GM23248 (cell line): ENCODE measurements at regions not wholly inside any gene's neighbourhood (a gene's known extent, or its start where the extent isn't known, plus 50 kb on each side); places are given as distances from the start of the nearest gene placed in this dataset.
"Not testable (repeated sequence)": the region's sequence is repeated elsewhere in the genome, so short reads cannot be mapped to it uniquely, and the experiment has no call there.

ENCODE experiments used
- EZH2 ChIP-seq: fragments of 200-600 bp; sonication (generic); IDR thresholded peaks from 2 replicates; pipeline ENCODE4 v1.6.1; 2018; ENCODE audit warnings: antibody characterized with exemption, mild to moderate bottlenecking; ENCODE audit not compliant: insufficient read depth, poor library complexity, severe bottlenecking
- EZH2phosphoT487 ChIP-seq: fragments of 200-600 bp; sonication (generic); IDR thresholded peaks from 2 replicates; pipeline ENCODE4 v1.6.1; 2018; ENCODE audit warnings: antibody characterized with exemption, moderate library complexity, mild to moderate bottlenecking, low read depth; ENCODE audit not compliant: insufficient read depth

DNA sequence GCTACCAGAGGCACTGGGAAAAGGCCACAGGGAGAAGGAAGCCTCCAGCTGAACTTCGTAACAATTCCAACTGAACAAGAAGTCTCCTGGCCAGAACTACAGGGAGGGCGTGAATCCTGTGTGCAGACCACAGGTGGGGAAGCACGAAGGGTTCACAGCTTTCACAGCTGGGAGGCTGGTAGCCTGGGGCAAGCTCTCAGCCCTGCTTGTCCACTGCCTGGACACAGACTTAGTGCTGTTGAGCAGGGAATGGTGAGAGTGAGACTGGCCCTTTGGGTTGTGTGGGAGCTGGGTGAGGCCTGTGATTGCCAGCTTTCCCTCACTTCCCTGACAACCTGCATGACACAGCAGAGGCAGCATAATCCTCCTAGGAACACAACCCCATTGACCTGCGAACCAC, 52.1 kb upstream of the TMEM45B start:
- not testable (repeated sequence) for TF ChIP-seq EZH2phosphoT487, EZH2
